GM12874 (cell line): ENCODE measurements at regions not wholly inside any gene's neighbourhood (a gene's known extent, or its start where the extent isn't known, plus 50 kb on each side); places are given as distances from the start of the nearest gene placed in this dataset.

Experiments used
- CTCF ChIP-seq: IDR thresholded peaks from 2 replicates; pipeline ENCODE4 v1.5.1; 2011; ENCODE audit warnings: low read depth, mild to moderate bottlenecking, control low read depth, low read length, moderate library complexity; ENCODE audit not compliant: insufficient read depth

- no peak for TF ChIP-seq CTCF
Measured at GRCh38 chr6:113281014-113281413, 576.1 kb upstream of the MARCKS start.

- no peak for TF ChIP-seq CTCF
Measured at GRCh38 chr6:113281431-113281830, 575.7 kb upstream of the MARCKS start.

GRCh38 chr6:113287396-113287795 lies 569.7 kb upstream of the MARCKS start:
- no peak for TF ChIP-seq CTCF

- TF ChIP-seq CTCF, result no peak
Measured at GRCh38 chr6:113288409-113288808, 568.7 kb upstream of the MARCKS start.

DNA sequence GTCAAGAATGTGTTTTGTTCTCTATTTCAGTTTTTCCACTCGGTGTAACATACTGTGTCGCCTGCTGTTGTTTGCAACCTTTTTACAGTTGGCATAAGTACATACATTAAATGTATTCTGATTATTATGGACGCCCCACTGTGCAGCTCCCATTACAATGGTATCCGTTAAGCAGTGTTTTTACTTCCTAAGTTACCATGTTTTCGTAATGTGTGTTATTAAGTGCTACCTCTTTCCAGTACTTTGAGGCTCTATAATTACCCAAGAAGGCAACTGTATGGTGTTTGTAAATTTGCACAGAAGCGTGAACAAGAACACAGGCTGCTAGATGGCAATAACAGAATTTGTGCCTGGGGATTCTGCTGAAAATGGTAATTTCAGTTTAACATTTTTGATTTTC lies 568.0 kb upstream of the MARCKS start:
- no peak for TF ChIP-seq CTCF

GRCh38 chr6:113290684-113291083 lies 566.5 kb upstream of the MARCKS start:
- TF ChIP-seq CTCF, result no peak

DNA sequence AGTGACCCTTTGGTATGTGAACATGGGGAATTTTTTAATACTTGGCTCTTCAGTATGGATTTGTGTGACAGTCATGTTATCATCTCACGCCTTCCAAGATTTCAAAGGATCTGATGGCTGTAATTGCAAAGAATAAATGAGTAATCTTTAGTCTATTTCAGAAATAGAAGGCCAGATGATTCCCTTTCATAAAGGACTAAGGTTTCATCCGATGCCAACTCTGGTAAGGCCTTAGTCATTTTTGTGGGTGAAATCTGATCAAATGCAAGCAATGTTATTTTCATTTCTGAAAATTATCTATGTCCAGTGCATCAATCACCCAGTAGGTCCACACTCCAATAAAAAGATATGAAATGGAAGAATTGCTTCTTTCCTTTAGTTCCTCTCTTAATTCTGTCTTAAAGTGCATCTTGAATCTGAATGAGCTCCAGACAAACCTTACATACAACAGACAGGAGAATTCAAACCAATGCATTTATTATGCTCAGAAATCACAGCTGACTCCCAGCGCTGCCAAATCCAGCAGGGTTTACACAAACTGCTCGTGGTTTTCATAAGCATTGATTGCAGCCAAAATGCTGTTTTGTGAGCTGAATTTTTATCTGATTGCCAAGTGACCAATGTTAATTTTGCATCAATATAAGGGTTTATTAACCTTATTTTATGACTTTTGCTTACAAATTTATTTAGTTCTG lies 565.2 kb upstream of the MARCKS start:
- TF ChIP-seq CTCF, result no peak
